ENCODE measurements at regions not wholly inside any gene's neighbourhood (a gene's known extent, or its start where the extent isn't known, plus 50 kb on each side); places are given as distances from the start of the nearest gene placed in this dataset.

- no peak for TF ChIP-seq POLR2A (IDR thresholded peaks at IDR 0.05)
- TF ChIP-seq, protein P1, sequence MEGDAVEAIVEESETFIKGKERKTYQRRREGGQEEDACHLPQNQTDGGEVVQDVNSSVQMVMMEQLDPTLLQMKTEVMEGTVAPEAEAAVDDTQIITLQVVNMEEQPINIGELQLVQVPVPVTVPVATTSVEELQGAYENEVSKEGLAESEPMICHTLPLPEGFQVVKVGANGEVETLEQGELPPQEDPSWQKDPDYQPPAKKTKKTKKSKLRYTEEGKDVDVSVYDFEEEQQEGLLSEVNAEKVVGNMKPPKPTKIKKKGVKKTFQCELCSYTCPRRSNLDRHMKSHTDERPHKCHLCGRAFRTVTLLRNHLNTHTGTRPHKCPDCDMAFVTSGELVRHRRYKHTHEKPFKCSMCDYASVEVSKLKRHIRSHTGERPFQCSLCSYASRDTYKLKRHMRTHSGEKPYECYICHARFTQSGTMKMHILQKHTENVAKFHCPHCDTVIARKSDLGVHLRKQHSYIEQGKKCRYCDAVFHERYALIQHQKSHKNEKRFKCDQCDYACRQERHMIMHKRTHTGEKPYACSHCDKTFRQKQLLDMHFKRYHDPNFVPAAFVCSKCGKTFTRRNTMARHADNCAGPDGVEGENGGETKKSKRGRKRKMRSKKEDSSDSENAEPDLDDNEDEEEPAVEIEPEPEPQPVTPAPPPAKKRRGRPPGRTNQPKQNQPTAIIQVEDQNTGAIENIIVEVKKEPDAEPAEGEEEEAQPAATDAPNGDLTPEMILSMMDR (IDR thresholded peaks at IDR 0.05): no peak
Observed at GRCh38 chr5:133783481-133783880, 171.1 kb upstream of the FSTL4 start.

Data from prostate gland (tissue), 2 donors.